Fibroblast of pulmonary artery (primary cell): ENCODE measurements at regions not wholly inside any gene's neighbourhood (a gene's known extent, or its start where the extent isn't known, plus 50 kb on each side); places are given as distances from the start of the nearest gene placed in this dataset.

ENCODE experiments used
- DNase-seq: peaks from one replicate; pipeline ENCODE4 v3.0.0-alpha.2; 2010; ENCODE audit warnings: low read depth
- H3K4me3 ChIP-seq: replicated peaks from 2 replicates; pipeline ENCODE4 v1.5.1; 2011; ENCODE audit warnings: low read depth, mild to moderate bottlenecking, control low read depth, low read length, moderate library complexity
- CTCF ChIP-seq: IDR thresholded peaks from 2 replicates; pipeline ENCODE4 v1.5.1; 2011; ENCODE audit warnings: mild to moderate bottlenecking, control low read depth, low read length, inconsistent platforms; ENCODE audit errors: missing control alignments

DNA sequence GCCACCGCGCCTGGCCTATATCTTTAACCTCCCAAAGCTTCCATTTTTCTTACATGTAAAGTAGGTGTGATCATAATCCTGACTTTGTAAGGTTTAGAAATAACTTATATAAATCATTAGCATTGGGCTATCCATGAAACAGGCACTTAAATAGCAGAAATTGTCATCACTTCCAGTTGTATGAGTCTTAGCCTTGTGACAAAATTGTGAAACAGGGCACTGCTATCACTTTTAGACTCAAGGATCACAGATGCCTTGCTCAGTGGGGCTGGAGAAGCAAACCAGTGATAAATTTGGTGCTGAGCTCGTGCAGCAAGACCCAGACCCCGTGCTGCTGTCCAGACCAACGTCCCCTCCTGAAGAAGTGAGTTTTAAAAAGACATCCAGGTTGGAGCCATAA lies 209.7 kb downstream of the KATNAL1 start:
- no peak overlapping the region for H3K4me3 ChIP-seq
- no peak for TF ChIP-seq CTCF
- no peak for DNase-seq

DNA sequence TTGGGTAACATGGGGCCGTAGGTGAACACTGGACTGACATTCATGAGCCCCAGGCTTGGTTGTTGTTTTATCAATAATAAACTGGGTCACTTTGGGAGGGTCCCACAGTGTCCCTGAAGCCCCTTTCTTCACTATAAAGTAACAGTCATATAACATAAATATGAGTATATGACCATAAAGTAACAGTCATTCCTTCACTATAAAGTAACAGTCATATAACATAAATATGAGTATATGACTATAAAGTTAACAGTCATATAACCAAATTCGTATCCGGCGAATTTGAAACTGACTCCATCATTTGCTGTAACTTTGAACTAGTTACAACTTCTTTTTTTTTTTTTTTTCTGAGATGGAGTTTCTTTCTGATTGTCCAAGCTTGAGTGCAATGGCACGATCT lies 210.3 kb downstream of the KATNAL1 start:
- DNase-seq = no peak
- TF ChIP-seq CTCF = no peak
- H3K4me3 ChIP-seq = no peak overlapping the region

DNA sequence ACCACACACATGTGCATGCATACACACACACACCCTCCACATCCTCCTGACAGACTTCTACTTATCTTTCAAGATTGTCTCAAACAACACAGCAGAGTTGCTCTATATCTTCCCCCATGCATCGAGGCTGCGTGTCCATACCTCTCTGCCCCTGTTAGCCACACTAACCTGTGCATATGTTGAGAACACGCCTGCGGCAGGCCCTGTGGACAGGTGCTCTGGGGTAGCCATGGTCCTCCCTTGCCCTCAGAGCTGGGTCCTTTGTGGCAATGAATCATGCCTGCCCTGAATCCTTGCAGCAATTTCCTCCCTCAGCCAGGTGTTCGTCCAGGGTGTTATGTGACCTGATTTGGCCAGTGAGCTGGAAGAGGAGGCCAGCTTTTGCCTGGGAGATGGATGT lies 213.3 kb downstream of the KATNAL1 start:
- H3K4me3 ChIP-seq = no peak overlapping the region
- no peak for TF ChIP-seq CTCF
- DNase-seq = no peak

- TF ChIP-seq CTCF = no peak
- no peak overlapping the region for H3K4me3 ChIP-seq
- no peak for DNase-seq
Observed at GRCh38 chr13:30093236-30093635, 214.1 kb downstream of the KATNAL1 start.

DNA sequence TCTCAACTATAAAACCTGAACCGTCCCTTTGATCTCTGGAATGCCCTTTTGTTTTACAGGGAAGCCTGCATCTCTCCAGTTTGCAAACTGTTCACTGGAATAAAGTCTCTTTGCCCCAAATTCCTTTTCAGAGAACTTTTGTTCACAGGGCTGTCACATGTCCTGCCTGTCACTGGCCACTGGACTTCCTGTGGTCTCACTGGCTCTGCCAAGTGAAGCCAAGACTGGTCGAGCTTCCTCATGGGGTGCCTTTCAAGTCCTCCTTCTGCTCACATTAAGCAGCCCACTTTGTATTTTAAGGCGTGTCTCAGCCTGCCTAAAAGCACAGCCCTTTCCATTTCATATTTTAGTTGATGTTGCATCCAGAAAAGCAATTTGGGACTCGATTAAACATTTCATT lies 215.7 kb downstream of the KATNAL1 start:
- DNase-seq = no peak
- H3K4me3 ChIP-seq = no peak overlapping the region
- no peak for TF ChIP-seq CTCF

GRCh38 chr13:30091035-30091434 lies 216.3 kb downstream of the KATNAL1 start:
- no peak overlapping the region for H3K4me3 ChIP-seq
- DNase-seq = no peak
- no peak for TF ChIP-seq CTCF

DNA sequence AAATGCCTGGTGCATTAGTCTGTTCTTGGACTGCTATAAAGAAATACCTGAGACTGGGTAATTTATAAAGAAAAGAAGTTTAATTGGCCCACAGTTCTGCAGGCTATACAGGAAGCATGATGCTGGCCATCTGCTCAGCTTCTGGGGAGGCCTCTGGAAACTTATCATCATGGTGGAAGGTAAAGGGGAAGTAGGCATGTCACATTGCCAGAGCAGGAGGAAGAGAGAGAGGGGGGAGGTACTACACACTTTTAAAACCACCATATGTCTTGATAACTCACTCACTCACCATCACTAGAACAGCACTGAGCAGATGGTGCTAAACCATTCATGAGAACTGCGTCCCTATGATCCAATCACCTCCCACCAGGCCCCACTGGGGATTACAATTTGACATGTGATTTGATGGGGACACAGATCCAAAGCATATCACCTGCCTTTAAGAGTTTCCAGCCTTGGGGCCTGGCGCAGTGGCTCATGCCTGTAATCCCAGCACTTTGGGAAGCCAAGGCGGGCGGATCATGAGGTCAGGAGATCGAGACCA lies 219.0 kb downstream of the KATNAL1 start:
- no peak for DNase-seq
- TF ChIP-seq CTCF = no peak
- no peak overlapping the region for H3K4me3 ChIP-seq
